ENCODE measurements at regions not wholly inside any gene's neighbourhood (a gene's known extent, or its start where the extent isn't known, plus 50 kb on each side); places are given as distances from the start of the nearest gene placed in this dataset.

DNA sequence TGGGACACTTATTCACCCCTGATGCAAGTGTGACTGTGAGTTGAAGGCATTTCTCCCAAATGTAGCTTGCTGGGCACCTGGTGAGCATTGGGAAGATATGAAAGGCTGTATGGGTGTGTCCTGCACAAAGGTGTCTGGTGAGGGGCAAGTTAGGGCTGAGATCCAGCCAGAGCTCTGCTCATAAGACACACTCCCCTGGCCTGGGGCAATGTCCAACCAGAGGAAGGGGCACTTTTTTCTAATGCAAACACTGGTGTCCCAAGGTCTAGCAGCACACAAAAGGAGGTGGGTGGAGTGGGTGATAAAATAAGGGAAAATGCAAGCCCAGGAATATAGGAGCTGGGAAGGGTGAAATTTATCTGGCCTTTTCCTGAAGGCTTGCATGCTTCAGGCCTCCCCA is 57.0 kb upstream of the TRABD2B start:
- DNase-seq (ENCODE audit: low spot score), result no peak

DNA sequence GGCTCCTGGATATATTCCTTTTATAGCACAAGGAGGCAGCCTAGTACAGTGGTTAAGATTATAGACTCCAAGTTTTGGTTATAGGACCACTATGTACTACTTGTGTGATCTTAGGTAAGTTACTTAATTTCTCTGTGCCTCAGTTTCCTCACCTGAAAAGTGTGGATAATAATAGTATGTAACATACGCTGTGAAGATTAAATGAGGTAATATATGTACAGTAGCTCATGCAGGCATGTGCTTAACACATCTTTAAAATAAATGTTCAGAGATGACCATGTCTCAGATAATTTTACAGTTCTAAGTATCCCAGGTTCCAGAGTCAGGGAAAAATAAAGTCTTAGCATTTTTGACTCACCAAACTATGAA is 55.7 kb upstream of the TRABD2B start:
- DNase-seq (ENCODE audit: low spot score), result no peak

GRCh38 chr1:48051466-48052126 is 54.4 kb upstream of the TRABD2B start:
- DNase-seq (ENCODE audit: low spot score), result no peak

GRCh38 chr1:48049823-48050535 is 52.8 kb upstream of the TRABD2B start:
- no peak for DNase-seq (ENCODE audit: low spot score)

DNA sequence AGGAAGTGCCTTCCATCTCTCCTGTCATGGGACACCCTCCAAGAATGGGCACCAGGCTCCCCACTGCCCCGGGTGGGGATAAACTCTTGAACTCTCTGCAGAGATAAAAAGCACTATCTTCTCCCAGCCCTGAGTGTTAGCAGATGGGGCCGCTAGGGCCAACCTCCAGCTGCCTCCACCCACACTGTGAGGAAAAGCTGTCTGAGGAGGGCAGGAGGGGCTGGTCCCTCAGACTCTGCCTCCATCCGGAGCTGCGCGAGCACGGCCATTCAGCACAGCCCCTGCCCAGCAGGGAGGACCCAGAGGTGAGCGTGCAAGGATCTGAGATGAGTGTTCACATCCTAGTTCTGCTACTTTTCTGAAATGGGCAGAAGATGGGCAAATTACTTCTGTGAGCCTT is 51.8 kb upstream of the TRABD2B start:
- no peak for DNase-seq (ENCODE audit: low spot score)

DNA sequence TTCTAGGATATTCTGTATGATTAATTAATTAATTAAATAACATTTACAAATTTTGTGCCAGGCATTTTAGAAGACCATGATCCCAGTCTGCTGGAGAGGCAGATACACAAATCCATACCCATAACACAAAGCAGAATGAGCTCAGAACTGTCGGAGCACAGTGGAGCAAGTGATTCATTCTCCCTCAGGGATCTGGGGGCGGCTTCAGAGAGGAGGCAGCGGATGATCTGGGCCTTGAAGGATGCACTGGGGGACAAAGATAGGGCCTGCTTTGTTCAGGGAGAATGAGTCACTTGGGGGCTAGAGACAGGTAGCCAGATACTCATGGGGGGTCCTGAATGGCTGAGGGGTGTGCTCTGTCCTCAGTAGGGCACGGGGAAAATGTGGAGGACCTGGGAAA is 50.9 kb upstream of the TRABD2B start:
- no peak for DNase-seq (ENCODE audit: low spot score)

DNA sequence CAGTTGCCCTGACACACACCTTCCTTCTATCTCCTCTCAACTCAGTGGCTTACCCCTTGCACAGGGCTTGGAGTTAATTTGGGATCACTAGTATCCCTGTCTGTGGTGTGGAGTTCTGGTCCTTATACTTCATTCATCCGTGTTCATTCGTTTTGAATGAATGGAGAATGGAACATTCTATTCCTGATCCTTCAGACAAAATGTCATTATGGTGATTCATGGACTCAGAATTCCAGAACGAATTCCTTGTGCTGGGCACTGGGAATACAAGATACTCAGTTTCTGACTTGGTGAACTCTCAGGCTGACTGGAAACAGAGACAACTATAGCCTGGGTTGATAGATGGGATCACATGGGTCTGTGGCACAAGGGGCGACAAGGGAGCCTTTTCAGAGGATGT is 49.9 kb upstream of the TRABD2B start:
- DNase-seq (ENCODE audit: low spot score), result no peak
